HEK293 (cell line): ENCODE measurements at regions not wholly inside any gene's neighbourhood (a gene's known extent, or its start where the extent isn't known, plus 50 kb on each side); places are given as distances from the start of the nearest gene placed in this dataset.

Experiments
- HOXA7 ChIP-seq: sonication (generic); formaldehyde crosslinking; IDR thresholded peaks from 2 replicates; pipeline ENCODE4 v1.8.1; 2022; ENCODE audit warnings: missing genetic modification reagents, borderline replicate concordance
- RBAK ChIP-seq: fragments of 450-650 bp; formaldehyde crosslinking; IDR thresholded peaks from 2 replicates; pipeline ENCODE4 v1.5.1; 2016; ENCODE audit warnings: missing biosample characterization, missing genetic modification characterization
- ZBTB48 ChIP-seq: fragments of 450-650 bp; formaldehyde crosslinking; IDR thresholded peaks from 2 replicates; pipeline ENCODE4 v1.5.1; 2016; ENCODE audit warnings: missing biosample characterization, missing genetic modification characterization
- ZNF114 ChIP-seq: fragments of 450-650 bp; formaldehyde crosslinking; IDR thresholded peaks from 2 replicates; pipeline ENCODE4 v1.5.0; 2017; ENCODE audit warnings: missing biosample characterization, missing genetic modification characterization
- ZNF138 ChIP-seq: fragments of 450-650 bp; formaldehyde crosslinking; IDR thresholded peaks from 2 replicates; pipeline ENCODE4 v1.5.1; 2016; ENCODE audit warnings: missing biosample characterization, missing genetic modification characterization, borderline replicate concordance
- ZNF175 ChIP-seq: fragments of 450-650 bp; formaldehyde crosslinking; IDR thresholded peaks from 2 replicates; pipeline ENCODE4 v1.5.1; 2016; ENCODE audit warnings: missing biosample characterization, missing genetic modification characterization
- ZNF19 ChIP-seq: fragments of 450-650 bp; formaldehyde crosslinking; IDR thresholded peaks from 2 replicates; pipeline ENCODE4; 2016; ENCODE audit warnings: missing biosample characterization, missing genetic modification characterization, low read depth
- ZNF274 ChIP-seq, 2 experiments: fragments of 200-500 bp in 1 of 2; fragments of 450-650 bp in 1 of 2; sonication (Bioruptor generic) in 1 of 2; formaldehyde crosslinking in 1 of 2; IDR thresholded peaks; 2 replicates each; pipeline versions ENCODE4 v1.5.1 to v1.6.1; 2014 to 2016; ENCODE audit warnings: borderline replicate concordance in 1 of 2, inconsistent platforms in 1 of 2, low read length in 1 of 2, missing biosample characterization in 1 of 2, missing genetic modification characterization in 1 of 2
- ZNF302 ChIP-seq: fragments of 450-650 bp; formaldehyde crosslinking; IDR thresholded peaks from 2 replicates; pipeline ENCODE4 v1.5.1; 2016; ENCODE audit warnings: missing biosample characterization, missing genetic modification characterization, low read depth
- TF ChIP-seq, protein P1 (sequence below): fragments of 450-650 bp; formaldehyde crosslinking; IDR thresholded peaks from 2 replicates; pipeline ENCODE4 v1.5.1; 2016; ENCODE audit warnings: missing biosample characterization, missing genetic modification characterization
- TF ChIP-seq, protein P2 (sequence below): fragments of 450-650 bp; formaldehyde crosslinking; IDR thresholded peaks from 2 replicates; pipeline ENCODE4 v1.5.1; 2016; ENCODE audit warnings: missing biosample characterization, missing genetic modification characterization
- TF ChIP-seq, protein P3 (sequence below): fragments of 450-650 bp; formaldehyde crosslinking; IDR thresholded peaks from 2 replicates; pipeline ENCODE4 v1.5.1; 2017; ENCODE audit warnings: missing biosample characterization, missing genetic modification characterization
- TF ChIP-seq, protein P4 (sequence below): fragments of 450-650 bp; formaldehyde crosslinking; IDR thresholded peaks from 2 replicates; pipeline ENCODE4 v1.5.1; 2016; ENCODE audit warnings: missing biosample characterization, missing genetic modification characterization
- TF ChIP-seq, protein P5 (sequence below): fragments of 450-650 bp; formaldehyde crosslinking; IDR thresholded peaks from 2 replicates; pipeline ENCODE4 v1.5.1; 2016; ENCODE audit warnings: missing biosample characterization, missing genetic modification characterization

DNA sequence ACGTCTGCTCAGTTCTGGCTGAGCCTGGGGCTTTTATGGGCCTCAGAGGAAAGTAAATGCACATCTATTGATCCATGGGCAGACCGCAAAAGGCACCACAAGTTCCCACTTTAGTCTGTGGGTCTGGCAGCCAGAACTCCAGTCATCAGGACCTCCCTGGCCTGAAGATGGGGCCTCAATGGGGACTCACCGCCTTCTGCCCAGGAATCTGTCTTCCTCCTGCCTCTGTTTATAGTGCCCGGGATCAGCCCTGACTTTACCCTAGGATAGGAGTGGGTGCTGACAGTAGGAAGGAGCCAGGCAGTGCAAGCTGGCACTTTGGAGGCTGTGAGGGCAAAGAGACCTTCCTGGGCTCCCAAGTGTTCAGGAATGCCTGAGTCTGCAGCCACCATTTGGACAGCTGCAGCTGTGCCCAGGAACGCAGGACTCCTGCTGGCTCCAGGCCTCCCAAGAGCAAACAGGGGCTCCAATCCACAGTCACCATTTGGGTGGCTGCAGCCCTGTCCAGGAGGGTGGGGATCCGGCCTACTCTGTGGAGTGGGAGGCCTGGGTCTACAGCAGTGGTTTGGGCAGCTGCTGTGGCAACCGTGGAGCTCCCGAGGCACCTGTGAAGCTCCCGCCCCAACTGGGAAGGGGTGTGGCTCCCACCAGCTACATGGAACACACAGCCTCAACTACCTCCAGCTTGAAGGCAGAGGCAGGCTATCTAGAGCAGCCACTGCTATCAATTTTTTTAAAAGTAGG, 1440.9 kb upstream of the ADGRL3 start:
- TF ChIP-seq ZNF302 (tag by site-specific recombination), result no peak
- TF ChIP-seq HOXA7 (CRISPR knock-in tag), result no peak
- no peak for TF ChIP-seq ZNF19
- TF ChIP-seq, protein P1, sequence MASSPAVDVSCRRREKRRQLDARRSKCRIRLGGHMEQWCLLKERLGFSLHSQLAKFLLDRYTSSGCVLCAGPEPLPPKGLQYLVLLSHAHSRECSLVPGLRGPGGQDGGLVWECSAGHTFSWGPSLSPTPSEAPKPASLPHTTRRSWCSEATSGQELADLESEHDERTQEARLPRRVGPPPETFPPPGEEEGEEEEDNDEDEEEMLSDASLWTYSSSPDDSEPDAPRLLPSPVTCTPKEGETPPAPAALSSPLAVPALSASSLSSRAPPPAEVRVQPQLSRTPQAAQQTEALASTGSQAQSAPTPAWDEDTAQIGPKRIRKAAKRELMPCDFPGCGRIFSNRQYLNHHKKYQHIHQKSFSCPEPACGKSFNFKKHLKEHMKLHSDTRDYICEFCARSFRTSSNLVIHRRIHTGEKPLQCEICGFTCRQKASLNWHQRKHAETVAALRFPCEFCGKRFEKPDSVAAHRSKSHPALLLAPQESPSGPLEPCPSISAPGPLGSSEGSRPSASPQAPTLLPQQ (tag by site-specific recombination), result no peak
- no peak for TF ChIP-seq RBAK (tag by site-specific recombination)
- TF ChIP-seq, protein P2, sequence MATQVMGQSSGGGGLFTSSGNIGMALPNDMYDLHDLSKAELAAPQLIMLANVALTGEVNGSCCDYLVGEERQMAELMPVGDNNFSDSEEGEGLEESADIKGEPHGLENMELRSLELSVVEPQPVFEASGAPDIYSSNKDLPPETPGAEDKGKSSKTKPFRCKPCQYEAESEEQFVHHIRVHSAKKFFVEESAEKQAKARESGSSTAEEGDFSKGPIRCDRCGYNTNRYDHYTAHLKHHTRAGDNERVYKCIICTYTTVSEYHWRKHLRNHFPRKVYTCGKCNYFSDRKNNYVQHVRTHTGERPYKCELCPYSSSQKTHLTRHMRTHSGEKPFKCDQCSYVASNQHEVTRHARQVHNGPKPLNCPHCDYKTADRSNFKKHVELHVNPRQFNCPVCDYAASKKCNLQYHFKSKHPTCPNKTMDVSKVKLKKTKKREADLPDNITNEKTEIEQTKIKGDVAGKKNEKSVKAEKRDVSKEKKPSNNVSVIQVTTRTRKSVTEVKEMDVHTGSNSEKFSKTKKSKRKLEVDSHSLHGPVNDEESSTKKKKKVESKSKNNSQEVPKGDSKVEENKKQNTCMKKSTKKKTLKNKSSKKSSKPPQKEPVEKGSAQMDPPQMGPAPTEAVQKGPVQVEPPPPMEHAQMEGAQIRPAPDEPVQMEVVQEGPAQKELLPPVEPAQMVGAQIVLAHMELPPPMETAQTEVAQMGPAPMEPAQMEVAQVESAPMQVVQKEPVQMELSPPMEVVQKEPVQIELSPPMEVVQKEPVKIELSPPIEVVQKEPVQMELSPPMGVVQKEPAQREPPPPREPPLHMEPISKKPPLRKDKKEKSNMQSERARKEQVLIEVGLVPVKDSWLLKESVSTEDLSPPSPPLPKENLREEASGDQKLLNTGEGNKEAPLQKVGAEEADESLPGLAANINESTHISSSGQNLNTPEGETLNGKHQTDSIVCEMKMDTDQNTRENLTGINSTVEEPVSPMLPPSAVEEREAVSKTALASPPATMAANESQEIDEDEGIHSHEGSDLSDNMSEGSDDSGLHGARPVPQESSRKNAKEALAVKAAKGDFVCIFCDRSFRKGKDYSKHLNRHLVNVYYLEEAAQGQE, result no peak
- no peak for TF ChIP-seq ZBTB48 (tag by site-specific recombination)
- no peak for TF ChIP-seq ZNF114 (tag by site-specific recombination)
- TF ChIP-seq, protein P3, sequence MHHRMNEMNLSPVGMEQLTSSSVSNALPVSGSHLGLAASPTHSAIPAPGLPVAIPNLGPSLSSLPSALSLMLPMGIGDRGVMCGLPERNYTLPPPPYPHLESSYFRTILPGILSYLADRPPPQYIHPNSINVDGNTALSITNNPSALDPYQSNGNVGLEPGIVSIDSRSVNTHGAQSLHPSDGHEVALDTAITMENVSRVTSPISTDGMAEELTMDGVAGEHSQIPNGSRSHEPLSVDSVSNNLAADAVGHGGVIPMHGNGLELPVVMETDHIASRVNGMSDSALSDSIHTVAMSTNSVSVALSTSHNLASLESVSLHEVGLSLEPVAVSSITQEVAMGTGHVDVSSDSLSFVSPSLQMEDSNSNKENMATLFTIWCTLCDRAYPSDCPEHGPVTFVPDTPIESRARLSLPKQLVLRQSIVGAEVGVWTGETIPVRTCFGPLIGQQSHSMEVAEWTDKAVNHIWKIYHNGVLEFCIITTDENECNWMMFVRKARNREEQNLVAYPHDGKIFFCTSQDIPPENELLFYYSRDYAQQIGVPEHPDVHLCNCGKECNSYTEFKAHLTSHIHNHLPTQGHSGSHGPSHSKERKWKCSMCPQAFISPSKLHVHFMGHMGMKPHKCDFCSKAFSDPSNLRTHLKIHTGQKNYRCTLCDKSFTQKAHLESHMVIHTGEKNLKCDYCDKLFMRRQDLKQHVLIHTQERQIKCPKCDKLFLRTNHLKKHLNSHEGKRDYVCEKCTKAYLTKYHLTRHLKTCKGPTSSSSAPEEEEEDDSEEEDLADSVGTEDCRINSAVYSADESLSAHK (tag by site-specific recombination), result no peak
- TF ChIP-seq, protein P4, sequence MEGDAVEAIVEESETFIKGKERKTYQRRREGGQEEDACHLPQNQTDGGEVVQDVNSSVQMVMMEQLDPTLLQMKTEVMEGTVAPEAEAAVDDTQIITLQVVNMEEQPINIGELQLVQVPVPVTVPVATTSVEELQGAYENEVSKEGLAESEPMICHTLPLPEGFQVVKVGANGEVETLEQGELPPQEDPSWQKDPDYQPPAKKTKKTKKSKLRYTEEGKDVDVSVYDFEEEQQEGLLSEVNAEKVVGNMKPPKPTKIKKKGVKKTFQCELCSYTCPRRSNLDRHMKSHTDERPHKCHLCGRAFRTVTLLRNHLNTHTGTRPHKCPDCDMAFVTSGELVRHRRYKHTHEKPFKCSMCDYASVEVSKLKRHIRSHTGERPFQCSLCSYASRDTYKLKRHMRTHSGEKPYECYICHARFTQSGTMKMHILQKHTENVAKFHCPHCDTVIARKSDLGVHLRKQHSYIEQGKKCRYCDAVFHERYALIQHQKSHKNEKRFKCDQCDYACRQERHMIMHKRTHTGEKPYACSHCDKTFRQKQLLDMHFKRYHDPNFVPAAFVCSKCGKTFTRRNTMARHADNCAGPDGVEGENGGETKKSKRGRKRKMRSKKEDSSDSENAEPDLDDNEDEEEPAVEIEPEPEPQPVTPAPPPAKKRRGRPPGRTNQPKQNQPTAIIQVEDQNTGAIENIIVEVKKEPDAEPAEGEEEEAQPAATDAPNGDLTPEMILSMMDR (tag by site-specific recombination), result no peak
- TF ChIP-seq, protein P5, sequence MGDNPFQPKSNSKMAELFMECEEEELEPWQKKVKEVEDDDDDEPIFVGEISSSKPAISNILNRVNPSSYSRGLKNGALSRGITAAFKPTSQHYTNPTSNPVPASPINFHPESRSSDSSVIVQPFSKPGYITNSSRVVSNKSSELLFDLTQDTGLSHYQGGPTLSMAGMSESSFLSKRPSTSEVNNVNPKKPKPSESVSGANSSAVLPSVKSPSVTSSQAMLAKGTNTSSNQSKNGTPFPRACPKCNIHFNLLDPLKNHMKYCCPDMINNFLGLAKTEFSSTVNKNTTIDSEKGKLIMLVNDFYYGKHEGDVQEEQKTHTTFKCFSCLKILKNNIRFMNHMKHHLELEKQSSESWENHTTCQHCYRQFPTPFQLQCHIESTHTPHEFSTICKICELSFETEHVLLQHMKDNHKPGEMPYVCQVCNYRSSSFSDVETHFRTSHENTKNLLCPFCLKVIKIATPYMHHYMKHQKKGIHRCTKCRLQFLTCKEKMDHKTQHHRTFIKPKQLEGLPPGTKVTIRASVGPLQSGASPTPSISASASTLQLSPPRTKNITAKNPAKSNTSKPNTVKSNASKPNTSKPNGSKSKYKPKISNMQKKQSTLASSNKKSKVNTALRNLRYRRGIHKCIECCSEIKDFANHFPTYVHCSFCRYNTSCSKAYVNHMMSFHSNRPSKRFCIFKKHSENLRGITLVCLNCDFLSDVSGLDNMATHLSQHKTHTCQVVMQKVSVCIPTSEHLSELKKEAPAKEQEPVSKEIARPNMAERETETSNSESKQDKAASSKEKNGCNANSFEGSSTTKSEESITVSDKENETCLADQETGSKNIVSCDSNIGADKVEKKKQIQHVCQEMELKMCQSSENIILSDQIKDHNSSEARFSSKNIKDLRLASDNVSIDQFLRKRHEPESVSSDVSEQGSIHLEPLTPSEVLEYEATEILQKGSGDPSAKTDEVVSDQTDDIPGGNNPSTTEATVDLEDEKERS (tag by site-specific recombination), result no peak
- no peak for TF ChIP-seq ZNF274 (IDR thresholded peaks at IDR 0.05; ENCODE audit: low read length)
- TF ChIP-seq ZNF274 (tag by site-specific recombination; IDR thresholded peaks at IDR 0.05; ENCODE audit: borderline replicate concordance), result no peak
- no peak for TF ChIP-seq ZNF138 (tag by site-specific recombination)
- TF ChIP-seq ZNF175 (tag by site-specific recombination), result no peak
